AG04449 (cell line): ENCODE measurements at regions not wholly inside any gene's neighbourhood (a gene's known extent, or its start where the extent isn't known, plus 50 kb on each side); places are given as distances from the start of the nearest gene placed in this dataset.

Source experiments
- CTCF ChIA-PET: fragments of 350-600 bp; formaldehyde crosslinking; extraction: SDS; loops from one replicate; lab custom pipeline; 2021; ENCODE audit warnings: antibody characterized with exemption; lab: Yijun Ruan, JAX
- POLR2A ChIA-PET: fragments of 400-600, 350-600 bp; formaldehyde crosslinking; extraction: SDS; loops from one replicate; lab custom pipeline; 2020; ENCODE audit warnings: antibody characterized with exemption, inconsistent platforms; lab: Yijun Ruan, JAX
- DNase-seq: peaks from one replicate; pipeline ENCODE4 v3.0.0-alpha.2; 2010; ENCODE audit warnings: low read depth, low spot score
- H3K4me3 ChIP-seq: 2 replicates; pipeline ENCODE4 v1.5.1; 2011; ENCODE audit warnings: low read depth, mild to moderate bottlenecking, control low read depth, low read length
- CTCF ChIP-seq: IDR thresholded peaks from one replicate; pipeline ENCODE4 v1.5.1; 2011; ENCODE audit warnings: mild to moderate bottlenecking, moderate library complexity, low read length, control low read depth, inconsistent platforms; ENCODE audit not compliant: insufficient read depth; ENCODE audit errors: missing control alignments

DNA sequence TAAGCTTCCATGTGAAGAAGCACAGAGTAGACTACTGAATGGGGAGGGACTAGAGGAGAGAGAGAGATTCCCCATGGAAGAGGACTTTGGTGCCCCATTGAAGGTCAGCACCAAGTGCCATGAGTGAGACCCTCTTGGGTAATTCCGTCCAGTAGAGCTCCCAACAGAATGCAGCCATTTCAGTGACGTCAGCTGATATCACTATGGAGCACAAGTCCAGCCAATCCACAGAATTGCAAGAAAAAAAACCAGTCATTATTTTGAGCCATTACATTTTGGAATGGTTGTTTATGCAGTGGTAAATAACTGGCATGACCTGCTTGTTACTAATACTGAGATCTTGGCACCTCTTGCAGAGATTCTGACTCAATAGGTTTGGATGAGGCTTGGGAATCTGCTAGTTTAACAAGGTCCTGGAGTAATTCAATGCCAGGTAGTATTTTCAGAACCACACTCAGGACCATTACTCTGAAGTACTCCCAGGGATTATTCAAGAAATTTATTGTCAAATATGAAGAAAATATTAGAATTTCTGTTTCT lies 52.6 kb upstream of the SP8 start:
- no peak for TF ChIP-seq CTCF
- no peak overlapping the region for H3K4me3 ChIP-seq
- ChIA-PET POLR2A (no interaction called here), CTCF (no interaction called here)
- DNase-seq = no peak

DNA sequence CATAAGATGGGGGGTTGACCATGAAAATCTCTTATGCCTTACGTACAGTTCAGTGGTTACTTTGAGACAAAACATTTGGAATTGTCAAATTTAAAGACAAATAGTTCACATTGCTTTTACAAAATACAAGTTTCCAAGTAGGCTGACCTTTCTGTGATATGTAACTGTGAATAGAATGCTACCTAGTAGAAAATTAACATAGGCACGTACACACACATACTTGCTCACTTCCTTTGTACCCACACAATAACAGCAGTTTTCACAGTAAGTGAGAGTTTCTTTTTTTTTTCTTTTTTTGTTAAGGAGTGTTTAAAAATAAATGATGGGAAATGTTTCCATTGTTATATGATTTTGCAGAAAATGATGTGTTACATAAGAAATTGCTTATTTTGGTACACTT lies 53.3 kb upstream of the SP8 start:
- DNase-seq = no peak
- ChIA-PET POLR2A (no interaction called here), CTCF (no interaction called here)
- TF ChIP-seq CTCF = no peak
- H3K4me3 ChIP-seq = no peak overlapping the region

GRCh38 chr7:20846791-20847190 lies 60.1 kb upstream of the SP8 start:
- DNase-seq = no peak
- TF ChIP-seq CTCF = no peak
- POLR2A ChIA-PET = no interaction called here
- H3K4me3 ChIP-seq = no peak overlapping the region
- CTCF ChIA-PET = no interaction called here

DNA sequence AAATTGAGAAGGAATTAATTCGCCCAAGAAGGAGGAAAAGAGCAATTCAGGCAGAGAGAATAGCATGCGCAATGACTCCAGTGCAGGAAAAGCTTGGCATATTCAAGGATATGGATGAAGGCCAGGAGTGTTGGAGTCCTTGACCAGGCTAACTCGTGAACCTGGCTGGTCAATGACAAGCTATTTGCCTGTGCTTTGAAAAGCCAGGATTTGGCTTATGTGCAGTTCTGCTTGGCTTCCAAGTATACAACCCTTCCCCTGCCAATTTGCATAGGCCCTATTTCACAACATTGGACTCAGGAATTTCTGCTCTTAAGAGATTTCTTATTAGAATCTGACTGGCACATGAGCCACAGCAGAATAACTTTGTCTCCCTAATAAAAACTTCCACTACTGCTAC lies 72.3 kb upstream of the SP8 start:
- no peak overlapping the region for H3K4me3 ChIP-seq
- CTCF ChIA-PET = no interaction called here
- no peak for TF ChIP-seq CTCF
- DNase-seq = no peak
- POLR2A ChIA-PET = no interaction called here

- DNase-seq = no peak
- no peak overlapping the region for H3K4me3 ChIP-seq
- ChIA-PET CTCF (no interaction called here), POLR2A (no interaction called here)
- no peak for TF ChIP-seq CTCF
These were observed 74.8 kb upstream of the SP8 start for GRCh38 chr7:20861468-20861867.

DNA sequence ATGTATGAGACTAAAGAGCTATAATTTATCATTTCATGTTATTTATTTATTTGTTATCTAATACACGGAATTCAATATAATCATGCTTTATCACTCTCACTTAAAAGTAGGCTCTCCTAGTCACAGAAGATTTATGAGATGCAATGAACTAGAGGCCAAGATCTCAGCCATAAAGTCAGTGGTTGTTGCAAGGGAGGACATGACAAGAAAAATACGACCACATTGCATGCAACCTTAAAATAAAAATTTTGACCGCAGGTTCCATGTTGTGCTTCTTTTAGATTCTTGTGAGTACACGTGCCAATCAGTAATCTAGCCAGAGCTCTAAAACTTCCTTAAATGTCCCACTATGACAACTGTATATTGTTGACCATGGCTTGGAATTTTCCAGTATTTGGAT lies 75.9 kb upstream of the SP8 start:
- DNase-seq = no peak
- POLR2A ChIA-PET = no interaction called here
- CTCF ChIA-PET = no interaction called here
- no peak for TF ChIP-seq CTCF
- no peak overlapping the region for H3K4me3 ChIP-seq

- no peak overlapping the region for H3K4me3 ChIP-seq
- ChIA-PET CTCF (no interaction called here), POLR2A (no interaction called here)
- TF ChIP-seq CTCF = no peak
- no peak for DNase-seq
These were observed 77.5 kb upstream of the SP8 start for GRCh38 chr7:20864221-20864620.
